Sigmoid colon (tissue), 6 donors: ENCODE measurements at regions not wholly inside any gene's neighbourhood (a gene's known extent, or its start where the extent isn't known, plus 50 kb on each side); places are given as distances from the start of the nearest gene placed in this dataset.

Source experiments
- DNase-seq: peaks from one replicate; pipeline ENCODE4 v3.0.0-alpha.2; 2019
- H3K27ac ChIP-seq, 4 donors: fragments of 200-600 bp; sonication (generic); one replicate each; pipeline ENCODE4 v1.5.1; 2016 to 2019; ENCODE audit warnings: mild to moderate bottlenecking in 1 of 4
- H3K27me3 ChIP-seq, 3 donors: fragments of 200-600 bp; sonication (generic); one replicate each; pipeline ENCODE4 v1.5.1; 2019; ENCODE audit warnings: mild to moderate bottlenecking in 1 of 3
- H3K36me3 ChIP-seq, 4 donors: fragments of 200-600 bp; sonication (generic); one replicate each; pipeline ENCODE4 v1.5.1; 2016 to 2019
- H3K4me1 ChIP-seq, 4 donors: fragments of 200-600 bp; sonication (generic); one replicate each; pipeline ENCODE4 v1.5.1; 2017 to 2019
- H3K4me3 ChIP-seq, 4 donors: fragments of 200-600 bp; sonication (generic); one replicate each; pipeline ENCODE4 v1.5.1; 2017 to 2019; ENCODE audit warnings: mild to moderate bottlenecking in 2 of 4, moderate library complexity in 1 of 4
- H3K9me3 ChIP-seq, 4 donors: fragments of 200-600 bp in 3 of 4; sonication (generic) in 3 of 4; one replicate each; pipeline versions ENCODE4 v1.5.1 to v1.6.1; 2013 to 2019
- EP300 ChIP-seq, 4 donors: sonication (generic); formaldehyde crosslinking; IDR thresholded peaks; one replicate each; pipeline ENCODE4 v1.6.1; 2017; ENCODE audit warnings: antibody characterized with exemption in 4 of 4
- POLR2A ChIP-seq, 2 donors: fragments of 450-650 bp; IDR thresholded peaks; one replicate each; pipeline ENCODE4 v1.6.1; 2016; ENCODE audit warnings: antibody characterized with exemption in 2 of 2, mild to moderate bottlenecking in 2 of 2, moderate library complexity in 2 of 2
- POLR2AphosphoS5 ChIP-seq, 4 donors: sonication (generic); formaldehyde crosslinking; IDR thresholded peaks; one replicate each; pipeline ENCODE4 v1.6.1; 2017; ENCODE audit warnings: antibody characterized with exemption in 4 of 4
- WGBS, 2 donors: extraction: QIAGEN DNeasy Blood & Tissue Kit; methylation state at CpG; one replicate each; pipeline ENCODE4 v1.1.7; 2013; 5-methylcytosine and 5-hydroxymethylcytosine counted together
- intact Hi-C: fragments of 100-400 bp; cut with DNase I; formaldehyde crosslinking; loops from one replicate; pipeline ENCODE4 v1.15.1; 2023
- TF ChIP-seq, protein P1 (sequence below), 4 experiments: fragments of 450-650 bp in 3 of 4; fragments of 200-600 bp in 1 of 4; IDR thresholded peaks; one replicate each; pipeline ENCODE4 v1.5.1; 2016 to 2019; ENCODE audit warnings: antibody characterized with exemption in 4 of 4, mild to moderate bottlenecking in 3 of 4, moderate library complexity in 2 of 4
- donor health status: healthy with polysubstance abuse.
- donor health status: healthy.

DNA sequence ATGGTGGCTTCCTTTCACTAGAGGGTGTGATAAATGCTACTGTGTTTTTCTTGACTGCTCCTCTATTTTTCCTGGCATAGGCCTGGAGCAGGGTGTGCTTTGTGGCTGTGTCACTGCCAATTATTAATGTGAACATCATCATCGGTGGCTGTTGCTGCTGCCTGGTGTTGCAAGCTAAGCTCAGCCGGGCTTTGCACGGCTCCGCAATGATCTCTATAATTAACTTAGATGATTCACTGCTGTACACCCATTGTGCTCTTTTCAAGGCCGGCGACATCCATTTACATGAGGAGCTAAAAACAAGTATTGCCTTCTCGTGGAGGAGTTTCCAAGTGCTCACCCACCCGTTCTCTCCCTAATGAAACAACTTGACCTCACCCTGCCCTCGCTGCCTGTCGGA lies 160.1 kb upstream of the IRX3 start:
- Histone ChIP-seq H3K4me3 (no peak overlapping the region), H3K4me1 (no peaks in the 10 kb centered on the region), H3K36me3 (no peaks in the 10 kb centered on the region), H3K9me3 (no peaks in the 10 kb centered on the region), H3K27me3 (peaks cover 0 to 24% (median 0%) of the 10 kb centered on the region in 3 donors), H3K27ac (no peak overlapping the region)
- intact Hi-C loops: no loop called here
- TF ChIP-seq, protein P1, sequence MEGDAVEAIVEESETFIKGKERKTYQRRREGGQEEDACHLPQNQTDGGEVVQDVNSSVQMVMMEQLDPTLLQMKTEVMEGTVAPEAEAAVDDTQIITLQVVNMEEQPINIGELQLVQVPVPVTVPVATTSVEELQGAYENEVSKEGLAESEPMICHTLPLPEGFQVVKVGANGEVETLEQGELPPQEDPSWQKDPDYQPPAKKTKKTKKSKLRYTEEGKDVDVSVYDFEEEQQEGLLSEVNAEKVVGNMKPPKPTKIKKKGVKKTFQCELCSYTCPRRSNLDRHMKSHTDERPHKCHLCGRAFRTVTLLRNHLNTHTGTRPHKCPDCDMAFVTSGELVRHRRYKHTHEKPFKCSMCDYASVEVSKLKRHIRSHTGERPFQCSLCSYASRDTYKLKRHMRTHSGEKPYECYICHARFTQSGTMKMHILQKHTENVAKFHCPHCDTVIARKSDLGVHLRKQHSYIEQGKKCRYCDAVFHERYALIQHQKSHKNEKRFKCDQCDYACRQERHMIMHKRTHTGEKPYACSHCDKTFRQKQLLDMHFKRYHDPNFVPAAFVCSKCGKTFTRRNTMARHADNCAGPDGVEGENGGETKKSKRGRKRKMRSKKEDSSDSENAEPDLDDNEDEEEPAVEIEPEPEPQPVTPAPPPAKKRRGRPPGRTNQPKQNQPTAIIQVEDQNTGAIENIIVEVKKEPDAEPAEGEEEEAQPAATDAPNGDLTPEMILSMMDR (IDR thresholded peaks at IDR 0.05): no peak
- TF ChIP-seq POLR2A (IDR thresholded peaks at IDR 0.05) (no peak), POLR2AphosphoS5 (IDR thresholded peaks at IDR 0.05) (no peak), EP300 (IDR thresholded peaks at IDR 0.05) (no peak)
- 75 to 77% methylated on average over 10 of the region's 10 CpGs for WGBS, 2 donors
- DNase-seq: no peak

DNA sequence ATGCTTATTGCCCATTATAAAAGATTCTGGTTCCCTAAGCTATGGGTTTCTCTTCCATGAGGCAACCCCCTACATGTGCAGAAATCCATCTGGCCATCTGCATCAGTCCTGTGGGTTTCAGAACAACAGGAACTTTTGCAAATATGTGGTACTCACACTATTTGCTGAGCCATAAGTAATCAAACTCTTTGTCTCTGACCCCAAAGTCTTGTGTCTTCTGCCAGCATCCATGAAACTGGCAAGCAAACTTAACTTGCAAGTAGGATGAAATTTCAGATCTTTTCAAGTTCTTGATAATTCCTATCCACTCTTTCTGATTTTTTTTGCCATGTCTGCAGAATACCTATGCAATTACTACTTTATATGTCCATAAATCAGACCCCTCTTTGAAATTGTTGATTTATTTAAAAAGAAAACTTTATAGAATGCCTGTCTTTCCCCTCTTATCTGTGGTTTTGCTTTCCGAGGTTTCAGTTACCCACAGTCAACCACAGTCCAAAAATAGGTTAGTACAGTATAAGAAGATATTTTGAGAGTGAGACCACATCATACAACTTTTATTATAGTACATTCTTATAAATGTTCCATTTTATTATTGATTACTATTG lies 158.4 kb upstream of the IRX3 start:
- H3K4me3 ChIP-seq: no peak overlapping the region
- TF ChIP-seq, protein P1 (IDR thresholded peaks at IDR 0.05): no peak
- TF ChIP-seq POLR2A (IDR thresholded peaks at IDR 0.05) (no peak), EP300 (IDR thresholded peaks at IDR 0.05) (no peak), POLR2AphosphoS5 (IDR thresholded peaks at IDR 0.05) (no peak)
- H3K27me3 ChIP-seq: peaks cover 0 to 24% (median 0%) of the 10 kb centered on the region in 3 donors
- no peak overlapping the region for H3K27ac ChIP-seq
- intact Hi-C loops: no loop called here
- H3K9me3 ChIP-seq: no peaks in the 10 kb centered on the region
- WGBS, 2 donors: 37 to 77% methylated on average over 1 of the region's 1 CpG
- no peak for DNase-seq
- H3K36me3 ChIP-seq: no peaks in the 10 kb centered on the region
- H3K4me1 ChIP-seq: no peaks in the 10 kb centered on the region

DNA sequence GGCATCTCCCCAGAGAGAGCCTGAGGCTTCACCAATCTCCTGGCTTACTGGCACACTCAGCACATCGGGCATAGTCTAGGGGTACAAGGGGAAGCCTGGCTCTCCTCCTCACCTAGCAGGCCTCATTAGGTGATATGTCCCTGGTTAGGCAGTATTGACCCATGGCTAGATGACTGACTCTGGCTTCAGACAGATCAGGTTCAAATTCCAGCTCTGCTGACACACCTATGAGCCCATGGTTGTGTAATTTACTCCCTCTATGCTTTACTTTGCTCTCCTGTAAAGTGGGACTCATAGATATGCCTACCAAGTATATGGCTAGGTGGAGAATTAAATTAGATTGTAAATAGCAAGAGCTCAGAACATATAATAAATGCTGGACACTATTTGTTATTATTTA lies 157.3 kb upstream of the IRX3 start:
- no peak overlapping the region for H3K4me3 ChIP-seq
- TF ChIP-seq POLR2AphosphoS5 (IDR thresholded peaks at IDR 0.05) (no peak), POLR2A (IDR thresholded peaks at IDR 0.05) (no peak), EP300 (IDR thresholded peaks at IDR 0.05) (no peak)
- TF ChIP-seq, protein P1 (IDR thresholded peaks at IDR 0.05): no peak
- intact Hi-C loops: no loop called here
- H3K4me1 ChIP-seq: no peaks in the 10 kb centered on the region
- DNase-seq: no peak
- no peak overlapping the region for H3K27ac ChIP-seq
- no peaks in the 10 kb centered on the region for H3K9me3 ChIP-seq
- H3K27me3 ChIP-seq: peaks cover 0 to 21% (median 4%) of the 10 kb centered on the region in 3 donors
- no peaks in the 10 kb centered on the region for H3K36me3 ChIP-seq
- 87 to 92% methylated on average over 1 of the region's 1 CpG for WGBS, 2 donors

DNA sequence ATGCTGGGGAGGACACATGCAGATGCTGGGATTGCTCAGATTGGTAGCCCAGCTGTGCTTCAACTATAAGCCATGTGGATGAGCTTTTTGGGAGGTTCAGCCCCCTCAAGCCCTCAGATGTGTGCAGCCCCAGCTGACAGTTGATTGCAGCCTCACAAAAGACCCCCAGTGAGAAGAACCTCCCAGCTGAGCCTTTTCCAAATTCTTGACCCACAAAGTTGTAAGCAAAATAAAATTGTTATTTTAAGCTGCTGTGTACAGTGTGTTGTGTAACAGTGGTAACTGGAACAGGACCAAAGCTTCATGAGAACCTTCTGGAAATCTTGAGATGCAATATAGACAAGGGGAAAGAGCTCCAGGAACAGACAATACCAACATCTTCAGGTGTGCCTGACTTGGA lies 156.8 kb upstream of the IRX3 start:
- H3K27ac ChIP-seq: no peak overlapping the region
- H3K4me3 ChIP-seq: no peak overlapping the region
- no peaks in the 10 kb centered on the region for H3K4me1 ChIP-seq
- no peaks in the 10 kb centered on the region for H3K9me3 ChIP-seq
- H3K36me3 ChIP-seq: no peaks in the 10 kb centered on the region
- peaks cover 0 to 16% (median 4%) of the 10 kb centered on the region in 3 donors for H3K27me3 ChIP-seq
- DNase-seq: no peak
- intact Hi-C loops: no loop called here
- TF ChIP-seq, protein P1 (IDR thresholded peaks at IDR 0.05): no peak
- TF ChIP-seq POLR2AphosphoS5 (IDR thresholded peaks at IDR 0.05) (no peak), POLR2A (IDR thresholded peaks at IDR 0.05) (no peak), EP300 (IDR thresholded peaks at IDR 0.05) (no peak)

- Histone ChIP-seq H3K27ac (no peak overlapping the region), H3K36me3 (no peaks in the 10 kb centered on the region), H3K9me3 (no peaks in the 10 kb centered on the region), H3K27me3 (peaks cover 0 to 12% (median 4%) of the 10 kb centered on the region in 3 donors), H3K4me1 (no peaks in the 10 kb centered on the region), H3K4me3 (no peak overlapping the region)
- intact Hi-C loops: no loop called here
- DNase-seq: no peak
- TF ChIP-seq POLR2A (IDR thresholded peaks at IDR 0.05) (no peak), EP300 (IDR thresholded peaks at IDR 0.05) (no peak), POLR2AphosphoS5 (IDR thresholded peaks at IDR 0.05) (no peak)
- TF ChIP-seq, protein P1 (IDR thresholded peaks at IDR 0.05): no peak
- WGBS, 2 donors: 82 to 86% methylated on average over 5 of the region's 5 CpGs
Observed at GRCh38 chr16:54442864-54443263, 156.3 kb upstream of the IRX3 start.
